CD4-positive, CD25-positive, alpha-beta regulatory T cell (primary cell): ENCODE measurements at regions not wholly inside any gene's neighbourhood (a gene's known extent, or its start where the extent isn't known, plus 50 kb on each side); places are given as distances from the start of the nearest gene placed in this dataset.
"Not testable (repeated sequence)": the region's sequence is repeated elsewhere in the genome, so short reads cannot be mapped to it uniquely, and the experiment has no call there.

Experiments used
- ATAC-seq, 2 donors: fragments of 150-1000 bp; cut with Tn5 transposase; one replicate each; pipeline ENCODE4 v1.10.0; 2021; ENCODE audit warnings: low read depth in 2 of 2, moderate number of reproducible peaks in 2 of 2, moderate library complexity in 1 of 2
- DNase-seq, 3 donors: peaks; one replicate each; pipeline versions ENCODE4 v3.0.0 to v3.0.0-alpha.2; 2012 to 2022; ENCODE audit warnings: mixed read lengths in 1 of 3
- H3K27ac ChIP-seq: one replicate; pipeline ENCODE4 v1.7.0; 2013; ENCODE audit warnings: mild to moderate bottlenecking, low read length; ENCODE audit not compliant: insufficient read depth, poor library complexity, severe bottlenecking
- H3K27me3 ChIP-seq: one replicate; pipeline ENCODE4 v1.7.0; 2013; ENCODE audit warnings: low read length; ENCODE audit not compliant: control insufficient read depth, insufficient read depth
- H3K36me3 ChIP-seq: one replicate; pipeline ENCODE4 v1.7.0; 2013; ENCODE audit warnings: mild to moderate bottlenecking, low read length, moderate library complexity; ENCODE audit not compliant: control insufficient read depth, insufficient read depth
- H3K4me1 ChIP-seq: 2 replicates; pipeline ENCODE4 v1.7.0; 2013; ENCODE audit warnings: mild to moderate bottlenecking, low read length; ENCODE audit not compliant: insufficient read depth, control insufficient read depth, poor library complexity, severe bottlenecking
- H3K4me3 ChIP-seq: one replicate; pipeline ENCODE4 v1.7.0; 2013; ENCODE audit warnings: low read depth, mild to moderate bottlenecking, low read length, moderate library complexity
- H3K9me3 ChIP-seq, 2 experiments: 1 replicate in 1 of 2; 2 replicates in 1 of 2; pipeline ENCODE4 v1.7.0; 2013; ENCODE audit warnings: low read length in 2 of 2, mild to moderate bottlenecking in 1 of 2, moderate library complexity in 1 of 2; ENCODE audit not compliant: control insufficient read depth in 2 of 2
- H3K27ac Mint-ChIP-seq, 3 donors: one replicate each; pipeline ENCODE4 v1.8.0; 2020 to 2022; ENCODE audit warnings: mild to moderate bottlenecking in 3 of 3, mixed read lengths in 3 of 3, moderate library complexity in 2 of 3
- H3K27me3 Mint-ChIP-seq: one replicate; pipeline ENCODE4 v1.8.0; 2022; ENCODE audit warnings: mild to moderate bottlenecking, mixed read lengths
- H3K36me3 Mint-ChIP-seq: one replicate; pipeline ENCODE4 v1.8.0; 2020; ENCODE audit warnings: mixed read lengths
- H3K4me1 Mint-ChIP-seq, 4 donors: one replicate each; pipeline ENCODE4 v1.8.0; 2020 to 2022; ENCODE audit warnings: mixed read lengths in 4 of 4, mild to moderate bottlenecking in 1 of 4
- H3K4me3 Mint-ChIP-seq, 4 donors: one replicate each; pipeline ENCODE4 v1.8.0; 2020 to 2022; ENCODE audit warnings: mild to moderate bottlenecking in 4 of 4, mixed read lengths in 4 of 4, moderate library complexity in 3 of 4
- H3K9me3 Mint-ChIP-seq, 7 donors: one replicate each; pipeline ENCODE4 v1.8.0; 2020 to 2022; ENCODE audit warnings: mixed read lengths in 7 of 7, mild to moderate bottlenecking in 3 of 7, moderate library complexity in 2 of 7

DNA sequence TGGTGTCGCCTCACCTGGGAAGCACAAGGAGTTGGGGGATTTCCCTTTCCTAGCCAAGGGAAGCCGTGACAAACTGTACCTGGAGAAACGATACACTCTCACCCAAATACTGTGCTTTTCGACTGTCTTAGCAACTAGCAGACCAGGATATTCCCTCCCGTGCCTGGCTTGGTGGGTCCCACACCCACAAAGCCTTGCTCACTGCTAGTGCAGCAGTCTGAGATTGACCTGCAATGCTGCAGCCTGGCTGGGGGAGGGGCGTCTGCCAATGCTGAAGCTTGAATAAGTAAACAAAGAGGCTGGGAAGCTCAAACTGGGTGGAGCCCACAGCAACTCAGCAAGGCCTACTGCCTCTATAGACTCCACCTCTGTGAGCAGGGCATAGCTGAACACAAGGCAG is 448.6 kb upstream of the FSIP2 start:
- H3K27me3 ChIP-seq, H3K9me3 ChIP-seq, H3K27ac ChIP-seq, H3K4me3 Mint-ChIP-seq, H3K36me3 Mint-ChIP-seq, H3K27me3 Mint-ChIP-seq, H3K4me3 ChIP-seq, H3K9me3 Mint-ChIP-seq, DNase-seq, H3K4me1 Mint-ChIP-seq, H3K27ac Mint-ChIP-seq, ATAC-seq, H3K4me1 ChIP-seq, H3K36me3 ChIP-seq: not testable (repeated sequence)

DNA sequence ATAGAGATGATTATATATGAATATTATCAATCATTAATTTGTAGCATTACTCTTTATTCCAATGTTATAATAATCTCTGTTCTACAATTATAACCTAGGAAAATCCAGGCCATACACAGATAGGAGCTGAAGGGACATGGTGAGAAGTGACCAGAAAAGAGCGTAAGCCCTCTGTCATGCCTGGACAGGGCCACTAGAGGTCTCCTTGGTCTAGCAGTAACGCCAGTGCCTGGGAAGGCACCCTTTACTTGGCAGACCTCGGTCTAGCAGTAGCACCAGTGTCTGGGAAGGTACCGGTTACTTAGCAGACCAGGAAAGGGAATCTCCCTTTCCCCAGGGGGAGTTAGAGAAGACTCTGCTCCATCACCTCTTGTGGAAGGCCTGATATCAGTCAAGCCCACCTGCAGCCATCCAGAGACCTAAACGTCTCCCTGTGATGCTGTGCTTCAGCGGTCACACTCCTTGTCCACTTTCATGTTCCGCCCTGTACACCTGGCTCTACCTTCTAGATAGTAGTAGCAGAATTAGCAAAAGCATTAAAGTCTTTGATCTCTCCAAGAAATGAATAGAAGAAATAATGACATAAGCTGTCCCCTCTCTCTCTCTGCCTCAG is 447.5 kb upstream of the FSIP2 start:
- no peaks in the 10 kb centered on the region for H3K27me3 ChIP-seq
- no peaks in the 10 kb centered on the region for H3K36me3 Mint-ChIP-seq
- no peaks in the 10 kb centered on the region for H3K27me3 Mint-ChIP-seq
- no peak overlapping the region for H3K27ac ChIP-seq
- no peaks in the 10 kb centered on the region for H3K9me3 ChIP-seq
- ATAC-seq (no peak), DNase-seq (peak in 1 of 3 donors; percentile 13)
- no peak overlapping the region for H3K4me3 Mint-ChIP-seq
- no peak overlapping the region for H3K27ac Mint-ChIP-seq
- H3K4me1 Mint-ChIP-seq = no peaks in the 10 kb centered on the region
- no peaks in the 10 kb centered on the region for H3K4me1 ChIP-seq
- peaks cover 0 to 4% (median 3%) of the 10 kb centered on the region in 7 donors for H3K9me3 Mint-ChIP-seq
- no peaks in the 10 kb centered on the region for H3K36me3 ChIP-seq
- no peak overlapping the region for H3K4me3 ChIP-seq

- Mint-ChIP-seq H3K4me1 (no peaks in the 10 kb centered on the region), H3K27me3 (no peaks in the 10 kb centered on the region), H3K9me3 (peaks cover 2 to 8% (median 4%) of the 10 kb centered on the region in 7 donors), H3K4me3 (no peak overlapping the region), H3K27ac (no peak overlapping the region), H3K36me3 (no peaks in the 10 kb centered on the region)
- no peaks in the 10 kb centered on the region for H3K36me3 ChIP-seq
- ATAC-seq (no peak), DNase-seq (no peak)
- H3K27ac ChIP-seq = no peak overlapping the region
- H3K27me3 ChIP-seq = no peaks in the 10 kb centered on the region
- H3K9me3 ChIP-seq = no peaks in the 10 kb centered on the region
- H3K4me3 ChIP-seq = no peak overlapping the region
- H3K4me1 ChIP-seq = no peaks in the 10 kb centered on the region
These were observed 438.7 kb upstream of the FSIP2 start for GRCh38 chr2:185299867-185300266.

GRCh38 chr2:185306119-185306518 is 432.5 kb upstream of the FSIP2 start:
- Mint-ChIP-seq H3K27ac (no peak overlapping the region), H3K9me3 (peaks cover 0 to 12% (median 3%) of the 10 kb centered on the region in 7 donors), H3K4me1 (no peaks in the 10 kb centered on the region), H3K27me3 (no peaks in the 10 kb centered on the region), H3K4me3 (no peak overlapping the region), H3K36me3 (no peaks in the 10 kb centered on the region)
- Histone ChIP-seq H3K4me1 (no peaks in the 10 kb centered on the region), H3K27me3 (no peaks in the 10 kb centered on the region), H3K27ac (no peak overlapping the region), H3K9me3 (no peaks in the 10 kb centered on the region), H3K36me3 (no peaks in the 10 kb centered on the region), H3K4me3 (no peak overlapping the region)
- ATAC-seq (no peak), DNase-seq (no peak)

DNA sequence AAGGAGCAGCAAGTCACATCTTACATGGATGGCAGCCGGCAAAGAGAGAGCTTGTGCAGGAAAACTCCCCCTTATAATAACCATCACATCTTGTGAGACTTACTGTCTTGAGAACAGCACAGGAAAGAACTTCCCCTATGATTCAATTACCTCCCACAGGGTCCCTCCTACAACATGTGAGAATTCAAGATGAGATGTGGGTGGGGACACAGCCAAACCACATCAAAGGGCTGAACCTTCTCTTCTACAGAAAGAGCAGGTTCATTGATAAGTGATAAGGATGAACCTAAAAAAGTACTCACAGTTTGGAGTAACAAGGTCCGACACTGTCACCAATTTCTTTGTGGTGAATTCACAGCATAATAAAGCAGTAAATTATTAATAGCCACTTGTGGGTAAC is 422.2 kb upstream of the FSIP2 start:
- Histone ChIP-seq H3K27me3 (no peaks in the 10 kb centered on the region), H3K27ac (no peak overlapping the region), H3K4me3 (no peak overlapping the region), H3K4me1 (no peaks in the 10 kb centered on the region), H3K9me3 (no peaks in the 10 kb centered on the region), H3K36me3 (no peaks in the 10 kb centered on the region)
- DNase-seq = peak in 1 of 3 donors; percentile 5
- no peak for ATAC-seq
- no peaks in the 10 kb centered on the region for H3K4me1 Mint-ChIP-seq
- H3K36me3 Mint-ChIP-seq = no peaks in the 10 kb centered on the region
- peaks cover 0 to 9% (median 2%) of the 10 kb centered on the region in 7 donors for H3K9me3 Mint-ChIP-seq
- no peaks in the 10 kb centered on the region for H3K27me3 Mint-ChIP-seq
- no peak overlapping the region for H3K27ac Mint-ChIP-seq
- no peak overlapping the region for H3K4me3 Mint-ChIP-seq

DNA sequence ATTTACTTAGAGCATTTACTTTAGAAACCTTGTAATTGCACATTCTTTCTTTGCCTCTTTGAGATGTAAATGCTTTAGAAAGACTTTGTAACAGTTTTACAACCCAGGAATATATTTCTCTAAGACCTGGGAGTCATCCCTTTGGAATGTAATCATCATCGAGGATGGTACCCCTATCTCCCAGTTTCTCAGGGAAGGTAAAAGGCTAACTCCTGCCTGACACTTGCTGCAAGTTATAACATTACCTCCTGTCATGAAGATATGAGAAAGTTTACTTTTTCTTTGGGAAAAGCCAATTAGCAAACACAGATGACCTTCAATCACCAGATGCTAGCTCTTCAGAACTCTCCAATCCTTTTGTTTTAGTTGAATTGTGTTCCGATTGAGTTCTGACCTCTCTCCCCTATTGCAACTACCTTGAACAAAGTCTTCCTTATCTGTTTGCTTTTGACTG is 420.3 kb upstream of the FSIP2 start:
- Mint-ChIP-seq H3K4me3 (no peak overlapping the region), H3K9me3 (peaks cover 0 to 13% (median 1%) of the 10 kb centered on the region in 7 donors), H3K27ac (no peak overlapping the region), H3K36me3 (no peaks in the 10 kb centered on the region), H3K27me3 (no peaks in the 10 kb centered on the region), H3K4me1 (no peaks in the 10 kb centered on the region)
- H3K27me3 ChIP-seq = no peaks in the 10 kb centered on the region
- no peaks in the 10 kb centered on the region for H3K36me3 ChIP-seq
- H3K27ac ChIP-seq = no peak overlapping the region
- no peak for DNase-seq
- H3K4me1 ChIP-seq = no peaks in the 10 kb centered on the region
- ATAC-seq = no peak
- no peaks in the 10 kb centered on the region for H3K9me3 ChIP-seq
- H3K4me3 ChIP-seq = no peak overlapping the region

DNA sequence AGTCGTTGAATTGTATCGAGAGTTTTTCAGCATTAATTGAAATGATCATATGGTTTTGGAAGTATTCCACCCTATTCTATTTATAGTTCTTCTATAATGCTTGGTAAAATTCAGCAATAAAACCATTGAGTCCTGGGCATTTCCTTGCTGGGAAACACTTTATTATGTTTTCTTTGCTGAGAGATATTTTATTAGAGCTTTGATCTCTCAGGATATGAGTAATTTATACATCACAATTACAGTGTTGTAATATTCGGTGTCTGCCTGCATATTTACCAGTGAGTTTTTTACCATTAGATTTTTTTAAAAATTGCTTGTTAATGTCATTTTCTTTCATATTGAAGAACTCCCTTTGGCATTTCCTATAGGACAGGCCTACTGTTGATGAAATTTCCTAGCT is 402.7 kb upstream of the FSIP2 start:
- no peak overlapping the region for H3K27ac Mint-ChIP-seq
- Histone ChIP-seq H3K9me3 (no peaks in the 10 kb centered on the region), H3K27me3 (no peaks in the 10 kb centered on the region), H3K36me3 (no peaks in the 10 kb centered on the region), H3K27ac (no peak overlapping the region), H3K4me3 (no peak overlapping the region), H3K4me1 (no peaks in the 10 kb centered on the region)
- ATAC-seq (no peak), DNase-seq (no peak)
- H3K27me3 Mint-ChIP-seq = no peaks in the 10 kb centered on the region
- H3K4me3 Mint-ChIP-seq = no peak overlapping the region
- no peaks in the 10 kb centered on the region for H3K36me3 Mint-ChIP-seq
- H3K4me1 Mint-ChIP-seq = no peaks in the 10 kb centered on the region
- H3K9me3 Mint-ChIP-seq = peaks cover 7 to 17% (median 10%) of the 10 kb centered on the region in 7 donors

DNA sequence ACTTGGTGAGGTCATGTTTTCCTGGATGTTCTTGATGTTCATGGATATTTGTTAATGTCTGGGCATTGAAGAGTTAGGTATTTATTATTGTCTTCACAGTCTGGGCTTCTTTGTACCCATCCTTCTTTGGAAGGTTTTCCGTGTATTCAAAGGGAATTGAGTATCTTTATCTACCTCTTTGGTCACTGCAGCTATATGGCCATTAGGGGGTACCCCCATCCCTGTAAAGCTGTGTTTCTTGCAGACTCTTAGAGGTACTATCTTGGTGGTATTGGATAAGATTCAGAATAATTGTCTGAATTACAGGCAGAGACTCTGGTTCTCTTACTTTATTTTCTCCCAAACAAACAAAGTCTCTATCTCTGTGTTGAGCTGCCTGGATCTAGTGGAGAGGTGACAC is 401.6 kb upstream of the FSIP2 start:
- Histone ChIP-seq H3K27me3 (no peaks in the 10 kb centered on the region), H3K27ac (no peak overlapping the region), H3K9me3 (no peaks in the 10 kb centered on the region), H3K36me3 (no peaks in the 10 kb centered on the region), H3K4me3 (no peak overlapping the region), H3K4me1 (no peaks in the 10 kb centered on the region)
- Mint-ChIP-seq H3K27ac (no peak overlapping the region), H3K36me3 (no peaks in the 10 kb centered on the region), H3K4me1 (no peaks in the 10 kb centered on the region), H3K27me3 (no peaks in the 10 kb centered on the region), H3K9me3 (peaks cover 8 to 14% (median 10%) of the 10 kb centered on the region in 7 donors), H3K4me3 (no peak overlapping the region)
- no peak for DNase-seq
- no peak for ATAC-seq
